IMR-90 (cell line): ENCODE measurements at regions not wholly inside any gene's neighbourhood (a gene's known extent, or its start where the extent isn't known, plus 50 kb on each side); places are given as distances from the start of the nearest gene placed in this dataset.

Experiments used
- CEBPB ChIP-seq: IDR thresholded peaks from 2 replicates; pipeline ENCODE4 v1.6.1; 2012; ENCODE audit warnings: low read depth, low read length, improper control_type of control experiment
- MXI1 ChIP-seq: IDR thresholded peaks from 2 replicates; pipeline ENCODE4 v1.6.1; 2012; ENCODE audit warnings: low read depth, mild to moderate bottlenecking, low read length, moderate library complexity, borderline replicate concordance
- RCOR1 ChIP-seq: IDR thresholded peaks from 2 replicates; pipeline ENCODE4 v1.6.1; 2012; ENCODE audit warnings: mild to moderate bottlenecking, low read length, improper control_type of control experiment; ENCODE audit not compliant: insufficient replicate concordance
- RFX5 ChIP-seq: IDR thresholded peaks from 2 replicates; pipeline ENCODE4 v1.8.0; 2012; ENCODE audit warnings: low read depth, mild to moderate bottlenecking, low read length, moderate library complexity
- SMC3 ChIP-seq: fragments of 150-350 bp; IDR thresholded peaks from 2 replicates; pipeline ENCODE4 v1.6.1; 2016; ENCODE audit warnings: low read depth, mild to moderate bottlenecking, antibody characterized with exemption, low read length, moderate library complexity
- TF ChIP-seq, protein P1 (sequence below): conservative IDR thresholded peaks from 2 replicates; pipeline ENCODE4 v1.5.1; 2012; ENCODE audit warnings: mild to moderate bottlenecking, low read depth, low read length, improper control_type of control experiment

DNA sequence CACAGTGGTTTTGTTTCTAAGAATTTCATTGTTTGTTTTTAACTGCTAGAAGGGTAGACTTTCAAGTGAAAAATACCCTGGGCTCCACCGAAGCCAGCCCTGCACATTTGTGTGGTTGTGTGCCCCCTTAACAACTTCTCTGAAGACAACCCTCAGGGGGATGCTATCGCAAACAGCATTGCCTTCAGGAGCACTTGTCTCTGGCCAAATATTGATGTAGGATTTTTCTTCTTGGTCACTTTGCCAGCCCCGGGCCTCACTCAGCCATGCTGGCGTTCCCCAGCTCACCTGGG lies 69.2 kb upstream of the SERP2 start:
- TF ChIP-seq CEBPB = no peak
- TF ChIP-seq, protein P1, sequence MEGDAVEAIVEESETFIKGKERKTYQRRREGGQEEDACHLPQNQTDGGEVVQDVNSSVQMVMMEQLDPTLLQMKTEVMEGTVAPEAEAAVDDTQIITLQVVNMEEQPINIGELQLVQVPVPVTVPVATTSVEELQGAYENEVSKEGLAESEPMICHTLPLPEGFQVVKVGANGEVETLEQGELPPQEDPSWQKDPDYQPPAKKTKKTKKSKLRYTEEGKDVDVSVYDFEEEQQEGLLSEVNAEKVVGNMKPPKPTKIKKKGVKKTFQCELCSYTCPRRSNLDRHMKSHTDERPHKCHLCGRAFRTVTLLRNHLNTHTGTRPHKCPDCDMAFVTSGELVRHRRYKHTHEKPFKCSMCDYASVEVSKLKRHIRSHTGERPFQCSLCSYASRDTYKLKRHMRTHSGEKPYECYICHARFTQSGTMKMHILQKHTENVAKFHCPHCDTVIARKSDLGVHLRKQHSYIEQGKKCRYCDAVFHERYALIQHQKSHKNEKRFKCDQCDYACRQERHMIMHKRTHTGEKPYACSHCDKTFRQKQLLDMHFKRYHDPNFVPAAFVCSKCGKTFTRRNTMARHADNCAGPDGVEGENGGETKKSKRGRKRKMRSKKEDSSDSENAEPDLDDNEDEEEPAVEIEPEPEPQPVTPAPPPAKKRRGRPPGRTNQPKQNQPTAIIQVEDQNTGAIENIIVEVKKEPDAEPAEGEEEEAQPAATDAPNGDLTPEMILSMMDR = no peak
- no peak for TF ChIP-seq SMC3
- TF ChIP-seq RCOR1 = no peak
- no peak for TF ChIP-seq MXI1
- TF ChIP-seq RFX5 = no peak
